ENCODE measurements at regions not wholly inside any gene's neighbourhood (a gene's known extent, or its start where the extent isn't known, plus 50 kb on each side); places are given as distances from the start of the nearest gene placed in this dataset.

DNA sequence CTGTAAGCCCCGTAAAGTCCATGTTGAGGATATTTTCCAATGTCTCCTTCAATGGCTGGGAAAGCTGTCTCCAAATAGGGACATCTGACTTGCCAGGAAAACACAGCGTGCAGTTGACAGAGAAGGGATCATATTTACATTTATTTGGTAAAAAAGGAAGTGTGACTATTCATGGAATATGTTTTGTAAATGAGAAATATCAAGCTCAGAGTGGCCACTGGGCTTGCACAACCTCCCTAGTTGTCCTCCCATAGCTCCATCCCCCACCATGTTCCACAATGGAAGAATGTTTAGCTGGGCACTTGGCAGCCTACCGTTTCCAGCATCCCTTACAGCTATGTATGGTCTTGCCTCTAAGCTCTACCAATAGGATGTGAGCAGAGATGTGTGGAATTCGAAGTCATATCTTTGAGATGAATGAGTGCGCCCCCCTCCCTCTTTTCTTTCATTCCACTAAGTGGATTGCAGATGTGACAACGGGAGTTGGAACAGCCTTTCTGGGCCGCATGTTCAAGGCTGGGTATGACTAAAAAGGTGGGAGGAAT is 306.6 kb upstream of the ZMIZ1 start:
- Histone ChIP-seq H3F3A (replicated peaks; ENCODE audit: insufficient read depth) (peaks cover 7% of the 10 kb centered on the region), H3K4me3 (ENCODE audit: low read depth in 2 of 2, low read length in 1 of 2) (no peak overlapping the region), H3K4me2 (no peak overlapping the region), H3K9me3 (no peaks in the 10 kb centered on the region), H3K79me2 (ENCODE audit: insufficient read depth) (no peaks in the 10 kb centered on the region), H3K9ac (no peak overlapping the region), H3K4me1 (ENCODE audit: control insufficient read depth in 1 of 2, insufficient read depth in 2 of 2, low read depth in 1 of 2, low read length in 1 of 2) (peaks cover 11 to 38% of the 10 kb centered on the region in 2 experiments; a peak in 2 of 4 replicates), H3K27ac (ENCODE audit: low read depth in 2 of 2, low read length in 1 of 2) (no peak overlapping the region), H3K27me3 (ENCODE audit: insufficient read depth) (no peaks in the 10 kb centered on the region), H4K20me1 (ENCODE audit: insufficient read depth) (no peaks in the 10 kb centered on the region), H3K36me3 (replicated peaks in 1 of 2; ENCODE audit: control insufficient read depth in 1 of 2, insufficient read depth in 2 of 2, low read length in 1 of 2) (no peaks in the 10 kb centered on the region), H3K9me2 (no peaks in the 10 kb centered on the region), H2AFZ (ENCODE audit: low read depth) (no peak overlapping the region)
- ChIA-PET POLR2A (no interaction called here), CTCF (interaction anchor here (0.9 kb wide), 1 partner anchor 397 kb away, joined by 3 read pairs; no protein-coding TSS in a partner anchor)
- no peak for DNase-seq
- TF ChIP-seq USF1 (IDR thresholded peaks at IDR 0.05; ENCODE audit: borderline replicate concordance, low read depth), result no peak
- TF ChIP-seq CHD2 (IDR thresholded peaks at IDR 0.05; ENCODE audit: low read length, partially characterized antibody), result no peak
- TF ChIP-seq CTCF (IDR thresholded peaks at IDR 0.05), result no peak
- TF ChIP-seq FOXM1 (IDR thresholded peaks at IDR 0.05; ENCODE audit: low read depth), result no peak
- TF ChIP-seq, protein P1, sequence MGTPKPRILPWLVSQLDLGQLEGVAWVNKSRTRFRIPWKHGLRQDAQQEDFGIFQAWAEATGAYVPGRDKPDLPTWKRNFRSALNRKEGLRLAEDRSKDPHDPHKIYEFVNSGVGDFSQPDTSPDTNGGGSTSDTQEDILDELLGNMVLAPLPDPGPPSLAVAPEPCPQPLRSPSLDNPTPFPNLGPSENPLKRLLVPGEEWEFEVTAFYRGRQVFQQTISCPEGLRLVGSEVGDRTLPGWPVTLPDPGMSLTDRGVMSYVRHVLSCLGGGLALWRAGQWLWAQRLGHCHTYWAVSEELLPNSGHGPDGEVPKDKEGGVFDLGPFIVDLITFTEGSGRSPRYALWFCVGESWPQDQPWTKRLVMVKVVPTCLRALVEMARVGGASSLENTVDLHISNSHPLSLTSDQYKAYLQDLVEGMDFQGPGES (IDR thresholded peaks at IDR 0.05; ENCODE audit: low read depth, low read length), result no peak
- TF ChIP-seq USF2 (IDR thresholded peaks at IDR 0.05; ENCODE audit: borderline replicate concordance, low read depth, low read length), result no peak
- 85% methylated on average over 7 of the region's 7 CpGs for WGBS (ENCODE audit: low lambda C conversion rate)

- Histone ChIP-seq H3K36me3 (replicated peaks in 1 of 2; ENCODE audit: control insufficient read depth in 1 of 2, insufficient read depth in 2 of 2, low read length in 1 of 2) (no peaks in the 10 kb centered on the region), H3K4me2 (no peak overlapping the region), H3K4me1 (ENCODE audit: control insufficient read depth in 1 of 2, insufficient read depth in 2 of 2, low read depth in 1 of 2, low read length in 1 of 2) (peaks cover under 1 to 40% of the 10 kb centered on the region in 2 experiments; a peak in 1 of 4 replicates), H3K4me3 (ENCODE audit: low read depth in 2 of 2, low read length in 1 of 2) (no peak overlapping the region), H3K9ac (no peak overlapping the region), H3K27ac (ENCODE audit: low read depth in 2 of 2, low read length in 1 of 2) (no peak overlapping the region), H3K27me3 (ENCODE audit: insufficient read depth) (no peaks in the 10 kb centered on the region), H2AFZ (ENCODE audit: low read depth) (no peak overlapping the region), H4K20me1 (ENCODE audit: insufficient read depth) (no peaks in the 10 kb centered on the region), H3F3A (replicated peaks; ENCODE audit: insufficient read depth) (no peaks in the 10 kb centered on the region), H3K9me3 (no peaks in the 10 kb centered on the region), H3K9me2 (no peaks in the 10 kb centered on the region), H3K79me2 (ENCODE audit: insufficient read depth) (no peaks in the 10 kb centered on the region)
- CTCF ChIA-PET, result no interaction called here
- TF ChIP-seq NRF1 (IDR thresholded peaks at IDR 0.05; ENCODE audit: low read depth, low read length), result no peak
- no peak for TF ChIP-seq SMC3 (IDR thresholded peaks at IDR 0.05; ENCODE audit: low read depth, low read length)
- TF ChIP-seq, protein P1 (IDR thresholded peaks at IDR 0.05; ENCODE audit: low read depth, low read length), result no peak
- TF ChIP-seq TEAD4 (IDR thresholded peaks at IDR 0.05; ENCODE audit: borderline replicate concordance, insufficient read depth), result no peak
- TF ChIP-seq FOXM1 (IDR thresholded peaks at IDR 0.05; ENCODE audit: low read depth), result no peak
- no peak for TF ChIP-seq ELF1 (IDR thresholded peaks at IDR 0.05)
- TF ChIP-seq, protein P2, sequence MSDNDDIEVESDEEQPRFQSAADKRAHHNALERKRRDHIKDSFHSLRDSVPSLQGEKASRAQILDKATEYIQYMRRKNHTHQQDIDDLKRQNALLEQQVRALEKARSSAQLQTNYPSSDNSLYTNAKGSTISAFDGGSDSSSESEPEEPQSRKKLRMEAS (IDR thresholded peaks at IDR 0.05; ENCODE audit: low read depth), result no peak
- no peak for TF ChIP-seq SIN3A (IDR thresholded peaks at IDR 0.05; ENCODE audit: borderline replicate concordance, low read depth, low read length)
- no peak for TF ChIP-seq TCF12 (IDR thresholded peaks at IDR 0.05)
- TF ChIP-seq RCOR1 (IDR thresholded peaks at IDR 0.05; ENCODE audit: low read length), result no peak
- no peak for TF ChIP-seq RXRA (IDR thresholded peaks at IDR 0.05; ENCODE audit: borderline replicate concordance, low read depth)
- TF ChIP-seq USF2 (IDR thresholded peaks at IDR 0.05; ENCODE audit: borderline replicate concordance, low read depth, low read length), result no peak
- TF ChIP-seq GATA2 (CRISPR knock-in tag; IDR thresholded peaks at IDR 0.05), result no peak
- no peak for TF ChIP-seq EP300 (IDR thresholded peaks at IDR 0.05; ENCODE audit: borderline replicate concordance in 1 of 2, low read depth in 1 of 2, low read length in 1 of 2)
- no peak for DNase-seq
- WGBS (ENCODE audit: low lambda C conversion rate), result 94% methylated on average over 6 of the region's 6 CpGs
- POLR2A ChIA-PET, result no interaction called here
Observed at GRCh38 chr10:78763234-78763633, 305.5 kb upstream of the ZMIZ1 start.
